PC-9 (cell line): ENCODE measurements at regions not wholly inside any gene's neighbourhood (a gene's known extent, or its start where the extent isn't known, plus 50 kb on each side); places are given as distances from the start of the nearest gene placed in this dataset.

Source experiments
- BruUV-seq: library from RNA; stranded (reverse); fragments of 400-500 nt; replicated peaks from 2 replicates; lab custom pipeline; 2021; lab: Mats Ljungman, UMichigan
- CTCF ChIA-PET: fragments of 300-600 bp; sonication (Branson Sonifier 250); formaldehyde crosslinking; loops from one replicate; lab custom pipeline; 2022; ENCODE audit warnings: antibody characterized with exemption; lab: Charles Lee
- POLR2A ChIA-PET: fragments of 300-600 bp; sonication (Branson Sonifier 250); formaldehyde crosslinking; loops from one replicate; lab custom pipeline; 2022; ENCODE audit warnings: antibody characterized with exemption; ENCODE audit not compliant: unreplicated experiment; lab: Charles Lee
- DNase-seq, 2 experiments: peaks; one replicate each; pipeline versions ENCODE4 v3.0.0 to v3.0.0-alpha.2; 2015 to 2022; ENCODE audit warnings: mixed read lengths in 1 of 2
- H2AFZ ChIP-seq: fragments of 200-600 bp; sonication (generic); 2 replicates; pipeline ENCODE4 v1.8.1; 2017; ENCODE audit warnings: antibody characterized with exemption
- H3F3A ChIP-seq: fragments of 200-600 bp; sonication (generic); 2 replicates; pipeline ENCODE4 v1.8.1; 2017; ENCODE audit warnings: antibody characterized with exemption, mild to moderate bottlenecking, low read depth; ENCODE audit not compliant: insufficient read depth
- H3K27ac ChIP-seq: fragments of 200-600 bp; sonication (generic); 2 replicates; pipeline ENCODE4 v1.6.1; 2016; ENCODE audit warnings: mixed run types
- H3K27me3 ChIP-seq: fragments of 200-600 bp; sonication (generic); 2 replicates; pipeline ENCODE4 v1.6.1; 2016; ENCODE audit warnings: low read depth, mixed run types; ENCODE audit not compliant: insufficient read depth
- H3K36me3 ChIP-seq: fragments of 200-600 bp; sonication (generic); 2 replicates; pipeline ENCODE4 v1.6.1; 2016; ENCODE audit warnings: low read depth, mixed run types
- H3K4me1 ChIP-seq: fragments of 200-600 bp; sonication (generic); replicated peaks from 2 replicates; pipeline ENCODE4 v1.6.1; 2016; ENCODE audit warnings: mixed run types; ENCODE audit not compliant: insufficient read depth
- H3K4me2 ChIP-seq: fragments of 200-600 bp; sonication (generic); 2 replicates; pipeline ENCODE4 v1.6.1; 2017; ENCODE audit warnings: mixed run types
- H3K4me3 ChIP-seq: fragments of 200-600 bp; sonication (generic); 2 replicates; pipeline ENCODE4 v1.6.1; 2016; ENCODE audit warnings: mixed run types
- H3K79me2 ChIP-seq: fragments of 200-600 bp; sonication (generic); 2 replicates; pipeline ENCODE4 v1.6.1; 2017; ENCODE audit warnings: low read depth, mixed run types
- H3K9me2 ChIP-seq: fragments of 200-600 bp; sonication (generic); 2 replicates; pipeline ENCODE4 v1.8.1; 2017; ENCODE audit warnings: mild to moderate bottlenecking; ENCODE audit not compliant: insufficient read depth
- H3K9me3 ChIP-seq: fragments of 200-600 bp; sonication (generic); 2 replicates; pipeline ENCODE4 v1.8.1; 2016; ENCODE audit warnings: low read depth; ENCODE audit not compliant: insufficient read depth
- H4K20me1 ChIP-seq: fragments of 200-600 bp; sonication (generic); 2 replicates; pipeline ENCODE4 v1.8.1; 2017; ENCODE audit not compliant: insufficient read depth
- CTCF ChIP-seq: fragments of 200-600 bp; sonication (generic); conservative IDR thresholded peaks from 2 replicates; pipeline ENCODE4 v1.6.1; 2017; ENCODE audit warnings: mixed run types, antibody characterized with exemption, mild to moderate bottlenecking, moderate library complexity
- EZH2 ChIP-seq: fragments of 200-600 bp; sonication (generic); IDR thresholded peaks from 2 replicates; pipeline ENCODE4 v1.8.0; 2017; ENCODE audit warnings: antibody characterized with exemption, low read depth
- intact Hi-C: fragments of 100-400 bp; cut with micrococcal nuclease; formaldehyde crosslinking; loops from one replicate; pipeline ENCODE4 v1.10.0; 2022; ENCODE audit not compliant: unreplicated experiment

- Histone ChIP-seq H3K36me3 (no peaks in the 10 kb centered on the region), H3K27me3 (no peaks in the 10 kb centered on the region), H3K4me3 (no peak overlapping the region), H3F3A (peaks cover 15% of the 10 kb centered on the region; the same call in 1 of the 2 replicates), H3K79me2 (no peaks in the 10 kb centered on the region), H3K9me2 (no peaks in the 10 kb centered on the region), H3K27ac (no peak overlapping the region), H4K20me1 (no peaks in the 10 kb centered on the region), H3K4me1 (peaks cover 20% of the 10 kb centered on the region), H3K9me3 (no peaks in the 10 kb centered on the region), H3K4me2 (no peak overlapping the region), H2AFZ (no peak overlapping the region)
- no peak for TF ChIP-seq EZH2
- no peak for TF ChIP-seq CTCF
- BruUV-seq: no TSS peak
- intact Hi-C loops: no loop called here
- ChIA-PET POLR2A (no interaction called here), CTCF (no interaction called here)
- DNase-seq: no peak
Measured at GRCh38 chr14:103230658-103231334, 103.2 kb upstream of the EIF5 start.

DNA sequence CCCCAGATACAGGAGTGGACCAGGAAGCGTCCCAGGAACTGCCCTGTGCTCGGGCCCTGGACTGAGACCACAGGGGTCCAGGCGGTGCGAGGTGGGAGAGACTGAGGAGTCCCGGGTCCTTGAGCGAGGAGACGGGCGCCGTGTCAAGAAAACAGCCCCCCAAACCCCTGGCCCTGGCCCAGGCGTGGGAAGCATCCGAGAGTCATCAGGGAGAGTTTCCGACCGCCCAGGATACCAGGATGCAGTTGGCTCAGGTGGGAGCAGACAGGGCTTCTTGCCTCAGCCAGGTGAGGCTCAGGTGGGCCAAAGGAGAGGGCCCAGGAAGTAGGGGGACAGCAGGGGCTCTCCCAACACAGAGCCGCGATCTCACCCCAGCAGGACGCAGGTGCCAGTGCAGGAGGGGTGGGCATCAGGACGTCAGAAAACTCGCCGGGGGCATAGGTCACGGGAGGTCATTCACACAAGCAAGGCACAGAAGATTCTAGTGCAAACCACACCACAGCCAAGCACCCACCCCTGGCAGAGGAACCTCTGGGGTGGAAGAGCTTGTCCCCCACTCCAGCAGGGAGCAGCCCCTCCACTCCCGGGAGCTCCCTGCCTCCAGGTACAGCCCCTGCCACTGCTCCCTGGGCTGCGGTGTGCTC lies 102.5 kb upstream of the EIF5 start:
- Histone ChIP-seq H3K4me2 (peak overlapping the region; percentile 53), H3K27ac (no peak overlapping the region), H3K79me2 (no peaks in the 10 kb centered on the region), H3K36me3 (no peaks in the 10 kb centered on the region), H3K9me3 (no peaks in the 10 kb centered on the region), H3K4me3 (no peak overlapping the region), H3K4me1 (peaks cover 20% of the 10 kb centered on the region), H3K9me2 (no peaks in the 10 kb centered on the region), H3K27me3 (no peaks in the 10 kb centered on the region), H4K20me1 (no peaks in the 10 kb centered on the region), H2AFZ (peak overlapping the region; percentile 32; the same call in 1 of the 2 replicates), H3F3A (peaks cover 14% of the 10 kb centered on the region; the same call in 1 of the 2 replicates)
- POLR2A ChIA-PET: no interaction called here
- intact Hi-C loops: no loop called here
- no peak for TF ChIP-seq CTCF
- no peak for TF ChIP-seq EZH2
- BruUV-seq: no TSS peak
- no peak for DNase-seq
- CTCF ChIA-PET: no interaction called here

DNA sequence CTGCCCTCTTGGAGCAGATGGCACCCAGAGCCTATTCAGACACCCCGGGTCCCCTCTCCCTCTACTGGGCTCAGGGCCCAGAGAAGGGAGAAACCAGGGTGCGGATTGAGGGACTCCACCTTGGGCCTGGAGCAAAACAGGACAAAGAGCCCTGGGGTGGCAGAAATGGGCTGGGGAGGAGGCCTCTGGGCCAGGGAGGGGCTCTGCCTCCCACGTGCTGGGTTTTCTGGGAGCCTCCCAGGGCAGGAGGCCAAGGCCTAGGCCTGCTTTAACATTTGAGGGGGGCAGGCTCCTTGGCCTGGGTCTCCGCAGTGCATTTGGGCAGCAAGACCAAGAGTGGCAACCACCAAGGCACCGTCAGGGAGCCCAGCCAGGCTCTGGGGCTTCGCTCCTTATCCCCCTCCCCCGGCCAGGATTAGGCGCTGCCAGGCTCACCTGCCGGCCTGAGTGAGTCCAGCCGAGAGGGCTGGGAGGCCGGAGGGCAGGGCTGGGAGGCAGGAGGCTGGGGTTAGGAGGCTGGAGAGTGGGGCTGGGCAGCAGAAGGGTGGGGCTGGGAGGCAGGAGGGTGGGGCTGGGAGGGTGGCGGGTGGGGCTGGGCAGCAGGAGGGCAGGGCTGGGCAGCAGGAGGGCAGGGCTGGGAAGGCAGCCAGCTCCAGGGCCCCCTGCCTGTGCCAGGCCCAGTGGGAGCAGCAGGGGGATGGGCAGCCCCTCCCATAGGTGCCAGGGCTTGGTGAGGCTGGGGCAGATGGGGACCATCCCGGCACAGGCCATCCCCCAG lies 101.8 kb upstream of the EIF5 start:
- no TSS peak for BruUV-seq
- H3K27ac ChIP-seq: no peak overlapping the region
- peak; percentile 69 to 77 for DNase-seq
- ChIA-PET POLR2A (interaction anchor here (0.6 kb wide), 2 partner anchors 13 to 25 kb away, joined by 4 to 5 read pairs; no protein-coding TSS in a partner anchor), CTCF (interaction anchor here (0.6 to 0.8 kb wide), 2 partner anchors 96 to 128 kb away, joined by 3 to 4 read pairs; no protein-coding TSS in a partner anchor)
- H3K79me2 ChIP-seq: no peaks in the 10 kb centered on the region
- no peaks in the 10 kb centered on the region for H3K36me3 ChIP-seq
- H3K27me3 ChIP-seq: no peaks in the 10 kb centered on the region
- no peak overlapping the region for H3K4me3 ChIP-seq
- H3K9me3 ChIP-seq: no peaks in the 10 kb centered on the region
- peaks cover 20% of the 10 kb centered on the region for H3K4me1 ChIP-seq
- intact Hi-C loops: no loop called here
- no peak for TF ChIP-seq EZH2
- TF ChIP-seq CTCF: no peak
- peak overlapping the region; percentile 32; the same call in 1 of the 2 replicates for H2AFZ ChIP-seq
- no peaks in the 10 kb centered on the region for H3K9me2 ChIP-seq
- no peaks in the 10 kb centered on the region for H4K20me1 ChIP-seq
- peak overlapping the region; percentile 53 for H3K4me2 ChIP-seq
- H3F3A ChIP-seq: peaks cover 14% of the 10 kb centered on the region; the same call in 1 of the 2 replicates
